Transverse colon (tissue), 4 donors: ENCODE measurements at regions not wholly inside any gene's neighbourhood (a gene's known extent, or its start where the extent isn't known, plus 50 kb on each side); places are given as distances from the start of the nearest gene placed in this dataset.

Experiments used
- POLR2A ChIP-seq: fragments of 450-650 bp; IDR thresholded peaks from one replicate; pipeline ENCODE4 v1.6.1; 2016; ENCODE audit warnings: antibody characterized with exemption, mild to moderate bottlenecking, moderate library complexity
- POLR2AphosphoS5 ChIP-seq, 3 donors: sonication (generic); formaldehyde crosslinking; IDR thresholded peaks; one replicate each; pipeline ENCODE4 v1.6.1; 2016; ENCODE audit warnings: antibody characterized with exemption in 3 of 3
- TF ChIP-seq, protein P1 (sequence below), 5 experiments: fragments of 200-600 bp in 3 of 5; fragments of 450-650 bp in 2 of 5; sonication (generic) in 3 of 5; IDR thresholded peaks; 1 replicate in 2 of 5; 2 replicates in 3 of 5; pipeline ENCODE4 v1.5.1; 2016 to 2017; ENCODE audit warnings: antibody characterized with exemption in 5 of 5, inconsistent platforms in 3 of 5, mild to moderate bottlenecking in 2 of 5, moderate library complexity in 1 of 5

- no peak for TF ChIP-seq POLR2AphosphoS5 (IDR thresholded peaks at IDR 0.05)
- no peak for TF ChIP-seq POLR2A
- TF ChIP-seq, protein P1, sequence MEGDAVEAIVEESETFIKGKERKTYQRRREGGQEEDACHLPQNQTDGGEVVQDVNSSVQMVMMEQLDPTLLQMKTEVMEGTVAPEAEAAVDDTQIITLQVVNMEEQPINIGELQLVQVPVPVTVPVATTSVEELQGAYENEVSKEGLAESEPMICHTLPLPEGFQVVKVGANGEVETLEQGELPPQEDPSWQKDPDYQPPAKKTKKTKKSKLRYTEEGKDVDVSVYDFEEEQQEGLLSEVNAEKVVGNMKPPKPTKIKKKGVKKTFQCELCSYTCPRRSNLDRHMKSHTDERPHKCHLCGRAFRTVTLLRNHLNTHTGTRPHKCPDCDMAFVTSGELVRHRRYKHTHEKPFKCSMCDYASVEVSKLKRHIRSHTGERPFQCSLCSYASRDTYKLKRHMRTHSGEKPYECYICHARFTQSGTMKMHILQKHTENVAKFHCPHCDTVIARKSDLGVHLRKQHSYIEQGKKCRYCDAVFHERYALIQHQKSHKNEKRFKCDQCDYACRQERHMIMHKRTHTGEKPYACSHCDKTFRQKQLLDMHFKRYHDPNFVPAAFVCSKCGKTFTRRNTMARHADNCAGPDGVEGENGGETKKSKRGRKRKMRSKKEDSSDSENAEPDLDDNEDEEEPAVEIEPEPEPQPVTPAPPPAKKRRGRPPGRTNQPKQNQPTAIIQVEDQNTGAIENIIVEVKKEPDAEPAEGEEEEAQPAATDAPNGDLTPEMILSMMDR (IDR thresholded peaks at IDR 0.05): no peak
Measured at GRCh38 chr5:114118511-114118910, 243.4 kb upstream of the KCNN2 start.
